GM10266 (cell line): ENCODE measurements at regions not wholly inside any gene's neighbourhood (a gene's known extent, or its start where the extent isn't known, plus 50 kb on each side); places are given as distances from the start of the nearest gene placed in this dataset.

Experiments
- DNase-seq: peaks from one replicate; pipeline ENCODE4 v3.0.0; 2012; ENCODE audit errors: extremely low spot score
- CTCF ChIP-seq: IDR thresholded peaks from 2 replicates; pipeline ENCODE4 v1.5.1; 2012; ENCODE audit warnings: mild to moderate bottlenecking, low read depth; ENCODE audit not compliant: control insufficient read depth, insufficient read depth; ENCODE audit errors: missing control alignments

GRCh38 chr16:48852951-48853350, 243.0 kb upstream of the N4BP1 start:
- TF ChIP-seq CTCF, result no peak
- no peak for DNase-seq

- TF ChIP-seq CTCF, result no peak
- DNase-seq, result no peak
These were observed 242.5 kb upstream of the N4BP1 start for GRCh38 chr16:48852458-48852857.

GRCh38 chr16:48850097-48850770, 240.3 kb upstream of the N4BP1 start:
- no peak for DNase-seq
- TF ChIP-seq CTCF, result no peak

GRCh38 chr16:48846277-48846676, 236.3 kb upstream of the N4BP1 start:
- DNase-seq, result no peak
- no peak for TF ChIP-seq CTCF

- TF ChIP-seq CTCF, result no peak
- no peak for DNase-seq
These were observed 235.3 kb upstream of the N4BP1 start for GRCh38 chr16:48845261-48845660.

GRCh38 chr16:48838349-48838748, 228.4 kb upstream of the N4BP1 start:
- TF ChIP-seq CTCF, result no peak

GRCh38 chr16:48836636-48837035, 226.7 kb upstream of the N4BP1 start:
- no peak for DNase-seq
- no peak for TF ChIP-seq CTCF

More at GRCh38 chr16:48838349-48838748, 228.4 kb upstream of the N4BP1 start:
- no peak for DNase-seq
